ENCODE measurements at regions not wholly inside any gene's neighbourhood (a gene's known extent, or its start where the extent isn't known, plus 50 kb on each side); places are given as distances from the start of the nearest gene placed in this dataset.

DNA sequence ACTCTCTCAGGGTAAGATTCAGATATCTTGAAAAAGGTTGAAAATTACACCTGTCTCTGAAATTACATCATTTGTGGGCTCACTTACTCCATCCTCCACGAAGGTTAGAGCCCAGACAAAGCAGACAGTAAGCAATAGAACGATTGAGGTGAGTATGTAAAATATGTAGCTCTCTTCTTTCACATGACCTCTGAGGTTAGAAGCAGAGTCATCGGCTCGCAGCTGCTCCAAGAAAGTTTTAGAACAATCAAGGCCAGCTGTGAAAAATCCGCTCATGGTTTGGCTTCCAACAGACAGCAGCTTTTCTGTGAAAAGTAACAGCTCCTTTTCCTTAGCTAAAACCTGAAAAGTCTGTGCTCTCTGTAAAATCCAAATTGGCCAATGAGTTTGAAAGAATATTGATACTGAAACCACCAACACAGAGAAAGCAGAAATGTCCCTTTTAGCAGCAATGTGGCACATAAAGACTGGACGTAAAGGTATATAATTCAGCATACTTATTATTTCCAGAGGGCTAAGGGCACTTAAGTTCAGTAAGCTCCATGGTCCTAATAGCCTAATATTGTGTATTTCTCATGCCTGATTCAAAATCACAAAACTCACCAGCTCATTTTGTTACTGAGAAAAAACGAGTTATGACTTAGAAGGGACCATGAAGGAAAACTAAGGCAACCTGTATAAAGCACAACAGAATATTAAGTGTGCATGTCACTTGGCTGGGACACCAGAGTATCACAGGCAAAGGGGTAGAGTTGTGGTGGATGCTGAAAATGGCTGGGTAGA is 78.2 kb downstream of the FAM76B start:
- H3K4me3 ChIP-seq (ENCODE audit: low read depth, poor library complexity, severe bottlenecking) = no peak overlapping the region
- intact Hi-C loops (cut with DNase I; ENCODE audit: low total_unique reads) = no loop called here
- 53 to 64% methylated on average over 7 of the region's 7 CpGs for WGBS, 2 donors
- TF ChIP-seq CTCF (IDR thresholded peaks at IDR 0.05) = no peak
- no peak for TF ChIP-seq POLR2A (IDR thresholded peaks at IDR 0.05)
- no peak for DNase-seq (ENCODE audit: low spot score in 2 of 2)

- TF ChIP-seq CTCF (IDR thresholded peaks at IDR 0.05) = no peak
- TF ChIP-seq POLR2A (IDR thresholded peaks at IDR 0.05) = no peak
- 100% methylated on average over 1 of the region's 1 CpG for WGBS, 2 donors
- intact Hi-C loops (cut with DNase I; ENCODE audit: low total_unique reads) = no loop called here
Observed at GRCh38 chr11:95708681-95709080, 80.9 kb downstream of the FAM76B start.

GRCh38 chr11:95706974-95707387 is 82.6 kb downstream of the FAM76B start:
- intact Hi-C loops (cut with DNase I; ENCODE audit: low total_unique reads) = no loop called here
- TF ChIP-seq CTCF (IDR thresholded peaks at IDR 0.05) (no peak), POLR2A (IDR thresholded peaks at IDR 0.05) (no peak)
- no peak overlapping the region for H3K4me3 ChIP-seq (ENCODE audit: low read depth, poor library complexity, severe bottlenecking)
- 86 to 95% methylated on average over 7 of the region's 7 CpGs for WGBS, 2 donors
- DNase-seq (ENCODE audit: low spot score in 2 of 2) = no peak

More at GRCh38 chr11:95708681-95709080, 80.9 kb downstream of the FAM76B start:
- DNase-seq (ENCODE audit: low spot score in 2 of 2) = no peak
- no peak overlapping the region for H3K4me3 ChIP-seq (ENCODE audit: low read depth, poor library complexity, severe bottlenecking)

GRCh38 chr11:95705485-95706124 is 84.0 kb downstream of the FAM76B start:
- no peak overlapping the region for H3K4me3 ChIP-seq (ENCODE audit: low read depth, poor library complexity, severe bottlenecking)
- DNase-seq (ENCODE audit: low spot score in 2 of 2) = peak; percentile 89 to 97
- 6 to 11% methylated on average over 10 of the region's 10 CpGs for WGBS, 2 donors
- intact Hi-C loops (cut with DNase I; ENCODE audit: low total_unique reads) = no loop called here
- peak in 1 of 3 donors; percentile 86 for TF ChIP-seq CTCF (IDR thresholded peaks at IDR 0.05)
- no peak for TF ChIP-seq POLR2A (IDR thresholded peaks at IDR 0.05)

DNA sequence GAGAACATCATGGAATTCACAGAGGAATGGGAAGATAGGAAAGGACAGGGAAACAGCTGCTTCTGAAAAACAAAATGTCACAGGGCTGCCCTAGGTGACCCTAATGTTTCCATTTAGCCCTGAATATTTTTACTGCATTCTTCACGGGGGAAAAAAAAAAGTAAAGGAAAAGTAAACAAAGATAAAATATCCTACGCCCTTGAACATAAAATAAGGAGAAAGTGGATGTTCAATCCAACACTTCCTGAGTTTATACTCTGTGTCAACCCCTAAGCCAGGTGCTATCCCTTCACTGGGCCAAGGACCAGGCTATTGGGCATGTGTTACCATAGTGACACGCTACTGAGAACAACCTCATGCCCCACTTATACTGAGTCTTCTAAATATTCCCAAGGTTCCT is 84.7 kb downstream of the FAM76B start:
- intact Hi-C loops (cut with DNase I; ENCODE audit: low total_unique reads) = loop anchor here (5.0 kb wide), 1 partner anchor 553 kb away; no protein-coding TSS in a partner anchor
- WGBS, 2 donors = 58 to 61% methylated on average over 3 of the region's 3 CpGs
- no peak for DNase-seq (ENCODE audit: low spot score in 2 of 2)
- no peak overlapping the region for H3K4me3 ChIP-seq (ENCODE audit: low read depth, poor library complexity, severe bottlenecking)
- TF ChIP-seq POLR2A (IDR thresholded peaks at IDR 0.05) = no peak
- TF ChIP-seq CTCF (IDR thresholded peaks at IDR 0.05) = no peak

Data from lower leg skin (tissue), 4 donors.